Nephron (organoid): ENCODE measurements at regions not wholly inside any gene's neighbourhood (a gene's known extent, or its start where the extent isn't known, plus 50 kb on each side); places are given as distances from the start of the nearest gene placed in this dataset.

Experiments
- H3K27ac Mint-ChIP-seq, 3 experiments: 2 replicates each; pipeline ENCODE4 v1.8.0; 2020; ENCODE audit warnings: mixed read lengths in 3 of 3, mild to moderate bottlenecking in 2 of 3, moderate library complexity in 1 of 3
- H3K27me3 Mint-ChIP-seq: 2 replicates; pipeline ENCODE4 v1.8.0; 2021; ENCODE audit warnings: low read depth, mild to moderate bottlenecking, moderate library complexity, mixed read lengths
- H3K36me3 Mint-ChIP-seq: 2 replicates; pipeline ENCODE4 v1.8.0; 2020; ENCODE audit warnings: low read depth, mixed read lengths
- H3K4me1 Mint-ChIP-seq: 2 replicates; pipeline ENCODE4 v1.8.0; 2020; ENCODE audit warnings: mixed read lengths
- H3K4me3 Mint-ChIP-seq, 3 experiments: 2 replicates each; pipeline ENCODE4 v1.8.0; 2020; ENCODE audit warnings: mild to moderate bottlenecking in 3 of 3, mixed read lengths in 3 of 3, moderate library complexity in 2 of 3
- H3K9me3 Mint-ChIP-seq: 2 replicates; pipeline ENCODE4 v1.8.0; 2020; ENCODE audit warnings: mixed read lengths
- TF ChIP-seq, protein P1 (sequence below), 3 experiments: fragments of 200-600 bp; sonication (generic); IDR thresholded peaks; one replicate each; pipeline ENCODE4 v1.5.0; 2021; ENCODE audit warnings: antibody characterized with exemption in 3 of 3; ENCODE audit not compliant: unreplicated experiment in 3 of 3

DNA sequence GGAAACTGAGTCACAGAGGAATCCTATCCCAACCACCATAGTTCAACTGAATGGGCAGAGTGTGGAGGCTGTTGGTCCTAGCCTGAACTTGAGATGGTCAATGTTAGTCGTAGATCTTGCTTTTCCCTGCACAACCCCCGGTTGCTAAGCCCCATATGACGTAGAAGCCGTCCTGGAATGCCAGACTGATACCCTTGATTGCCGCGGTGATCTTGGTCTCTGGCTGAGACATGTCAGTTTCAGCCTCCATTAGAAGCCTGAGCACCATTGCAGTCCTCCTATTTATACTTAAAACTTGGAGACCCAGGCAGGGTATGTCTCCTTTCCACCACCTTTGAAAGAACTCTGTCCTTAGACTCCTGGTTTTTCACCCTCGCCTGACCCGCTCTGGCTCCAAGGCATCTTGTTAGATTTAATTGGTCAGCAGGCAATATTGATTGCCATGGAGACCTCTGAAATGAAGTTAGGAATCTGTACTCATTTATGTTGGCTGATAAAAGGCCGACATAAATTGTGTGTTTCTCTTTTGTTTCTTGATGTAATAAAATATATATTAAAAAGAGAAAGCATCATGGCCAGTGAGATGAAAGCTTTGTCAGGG is 53.4 kb downstream of the RPLP1 start:
- H3K9me3 Mint-ChIP-seq, result peaks cover 11% of the 10 kb centered on the region
- peak overlapping the region in 1 of 3 experiments; percentile 53 for H3K27ac Mint-ChIP-seq
- TF ChIP-seq, protein P1, sequence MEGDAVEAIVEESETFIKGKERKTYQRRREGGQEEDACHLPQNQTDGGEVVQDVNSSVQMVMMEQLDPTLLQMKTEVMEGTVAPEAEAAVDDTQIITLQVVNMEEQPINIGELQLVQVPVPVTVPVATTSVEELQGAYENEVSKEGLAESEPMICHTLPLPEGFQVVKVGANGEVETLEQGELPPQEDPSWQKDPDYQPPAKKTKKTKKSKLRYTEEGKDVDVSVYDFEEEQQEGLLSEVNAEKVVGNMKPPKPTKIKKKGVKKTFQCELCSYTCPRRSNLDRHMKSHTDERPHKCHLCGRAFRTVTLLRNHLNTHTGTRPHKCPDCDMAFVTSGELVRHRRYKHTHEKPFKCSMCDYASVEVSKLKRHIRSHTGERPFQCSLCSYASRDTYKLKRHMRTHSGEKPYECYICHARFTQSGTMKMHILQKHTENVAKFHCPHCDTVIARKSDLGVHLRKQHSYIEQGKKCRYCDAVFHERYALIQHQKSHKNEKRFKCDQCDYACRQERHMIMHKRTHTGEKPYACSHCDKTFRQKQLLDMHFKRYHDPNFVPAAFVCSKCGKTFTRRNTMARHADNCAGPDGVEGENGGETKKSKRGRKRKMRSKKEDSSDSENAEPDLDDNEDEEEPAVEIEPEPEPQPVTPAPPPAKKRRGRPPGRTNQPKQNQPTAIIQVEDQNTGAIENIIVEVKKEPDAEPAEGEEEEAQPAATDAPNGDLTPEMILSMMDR (IDR thresholded peaks at IDR 0.05; ENCODE audit: unreplicated experiment in 3 of 3), result no peak
- H3K4me1 Mint-ChIP-seq, result no peaks in the 10 kb centered on the region
- H3K4me3 Mint-ChIP-seq, result no peak overlapping the region
- H3K36me3 Mint-ChIP-seq, result peaks cover 4% of the 10 kb centered on the region
- peaks cover 11% of the 10 kb centered on the region for H3K27me3 Mint-ChIP-seq

DNA sequence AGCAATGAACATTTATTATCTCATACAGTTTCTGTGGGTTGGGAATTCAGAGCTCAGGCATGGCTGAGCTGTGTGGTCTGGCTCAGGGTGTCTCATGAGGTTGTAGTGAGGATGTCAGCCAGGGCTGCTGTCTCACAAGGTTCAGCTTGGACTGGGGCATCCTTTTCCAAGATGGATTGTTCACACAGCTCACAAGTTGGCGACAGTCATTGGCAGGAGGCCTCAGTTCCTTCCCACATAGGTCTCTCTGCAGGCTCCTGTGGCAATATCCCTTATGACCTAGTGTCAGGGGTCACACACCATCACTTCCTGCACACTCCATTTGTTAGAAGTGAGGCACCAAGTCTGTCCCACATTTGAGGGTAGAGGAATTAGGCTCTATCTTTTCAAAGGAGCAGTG is 56.0 kb downstream of the RPLP1 start:
- Mint-ChIP-seq H3K27ac (no peak overlapping the region), H3K4me1 (no peaks in the 10 kb centered on the region), H3K36me3 (peaks cover 4% of the 10 kb centered on the region), H3K27me3 (peaks cover 14% of the 10 kb centered on the region), H3K4me3 (no peak overlapping the region), H3K9me3 (peaks cover 11% of the 10 kb centered on the region)
- TF ChIP-seq, protein P1 (IDR thresholded peaks at IDR 0.05; ENCODE audit: unreplicated experiment in 3 of 3), result no peak

DNA sequence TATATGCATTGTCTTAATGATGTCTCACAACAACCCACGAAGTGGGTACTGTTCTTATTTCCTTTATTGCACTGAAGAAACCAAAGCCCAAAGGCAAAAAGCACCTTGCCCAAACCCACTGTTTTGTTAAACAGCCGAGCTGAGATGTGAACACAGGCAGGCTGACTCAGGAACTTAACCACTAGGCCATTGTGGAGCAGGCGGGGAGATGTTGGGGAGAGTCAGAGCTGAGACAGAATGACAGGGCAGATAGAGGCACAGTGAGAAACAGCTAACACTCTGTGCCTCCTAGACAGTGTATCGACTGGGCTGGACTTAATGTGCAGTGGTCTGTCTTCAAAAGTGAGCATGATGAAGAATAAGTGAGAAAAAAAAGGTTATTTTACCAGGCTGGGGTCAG is 56.5 kb downstream of the RPLP1 start:
- TF ChIP-seq, protein P1 (IDR thresholded peaks at IDR 0.05; ENCODE audit: unreplicated experiment in 3 of 3), result no peak
- H3K27me3 Mint-ChIP-seq, result peaks cover 9% of the 10 kb centered on the region
- H3K4me3 Mint-ChIP-seq, result no peak overlapping the region
- H3K4me1 Mint-ChIP-seq, result no peaks in the 10 kb centered on the region
- H3K9me3 Mint-ChIP-seq, result peaks cover 11% of the 10 kb centered on the region
- H3K27ac Mint-ChIP-seq, result no peak overlapping the region
- peaks cover 4% of the 10 kb centered on the region for H3K36me3 Mint-ChIP-seq

DNA sequence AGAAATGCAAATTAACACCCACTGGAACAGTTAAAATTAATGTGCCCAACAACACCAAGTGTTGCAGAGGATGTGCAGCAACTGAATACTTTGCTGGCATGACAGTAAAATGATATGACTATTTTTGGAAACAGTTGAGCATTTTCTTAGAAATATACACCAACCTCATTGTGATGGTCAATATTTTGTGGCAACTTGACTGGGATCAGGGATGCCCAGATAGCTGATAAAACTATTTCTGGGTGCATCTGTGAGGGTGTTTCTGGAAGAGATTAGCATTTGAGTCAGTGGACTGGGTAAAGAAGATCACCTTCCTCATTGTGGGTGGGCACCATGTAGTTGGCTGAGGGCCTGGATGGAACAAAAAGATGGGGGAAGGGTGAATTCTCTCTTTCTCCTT is 57.9 kb downstream of the RPLP1 start:
- Mint-ChIP-seq H3K4me1 (no peaks in the 10 kb centered on the region), H3K9me3 (peaks cover 11% of the 10 kb centered on the region), H3K27me3 (peaks cover 7% of the 10 kb centered on the region), H3K4me3 (no peak overlapping the region), H3K36me3 (peaks cover 4% of the 10 kb centered on the region), H3K27ac (no peak overlapping the region)
- TF ChIP-seq, protein P1 (IDR thresholded peaks at IDR 0.05; ENCODE audit: unreplicated experiment in 3 of 3), result no peak

DNA sequence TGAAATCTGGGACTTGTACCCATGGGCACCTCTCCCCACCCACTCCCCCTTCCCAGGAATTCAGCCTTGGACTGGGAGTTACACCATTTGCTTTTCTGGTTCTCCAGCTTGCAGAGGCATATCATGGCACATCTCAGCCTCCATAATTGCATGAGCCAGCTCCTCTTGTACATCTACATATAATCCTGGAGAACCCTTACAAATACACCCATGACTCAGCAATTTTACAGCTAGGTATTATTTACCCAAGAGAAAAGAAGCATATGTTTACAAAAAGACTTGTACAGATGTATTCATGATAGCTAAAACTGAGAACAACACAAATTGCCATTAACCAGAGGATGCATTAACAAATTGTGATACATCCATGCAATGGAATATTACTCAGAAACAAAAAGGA is 58.4 kb downstream of the RPLP1 start:
- Mint-ChIP-seq H3K9me3 (peaks cover 11% of the 10 kb centered on the region), H3K27me3 (peaks cover 7% of the 10 kb centered on the region), H3K4me1 (no peaks in the 10 kb centered on the region), H3K27ac (no peak overlapping the region), H3K36me3 (peaks cover 4% of the 10 kb centered on the region), H3K4me3 (no peak overlapping the region)
- TF ChIP-seq, protein P1 (IDR thresholded peaks at IDR 0.05; ENCODE audit: unreplicated experiment in 3 of 3), result no peak

DNA sequence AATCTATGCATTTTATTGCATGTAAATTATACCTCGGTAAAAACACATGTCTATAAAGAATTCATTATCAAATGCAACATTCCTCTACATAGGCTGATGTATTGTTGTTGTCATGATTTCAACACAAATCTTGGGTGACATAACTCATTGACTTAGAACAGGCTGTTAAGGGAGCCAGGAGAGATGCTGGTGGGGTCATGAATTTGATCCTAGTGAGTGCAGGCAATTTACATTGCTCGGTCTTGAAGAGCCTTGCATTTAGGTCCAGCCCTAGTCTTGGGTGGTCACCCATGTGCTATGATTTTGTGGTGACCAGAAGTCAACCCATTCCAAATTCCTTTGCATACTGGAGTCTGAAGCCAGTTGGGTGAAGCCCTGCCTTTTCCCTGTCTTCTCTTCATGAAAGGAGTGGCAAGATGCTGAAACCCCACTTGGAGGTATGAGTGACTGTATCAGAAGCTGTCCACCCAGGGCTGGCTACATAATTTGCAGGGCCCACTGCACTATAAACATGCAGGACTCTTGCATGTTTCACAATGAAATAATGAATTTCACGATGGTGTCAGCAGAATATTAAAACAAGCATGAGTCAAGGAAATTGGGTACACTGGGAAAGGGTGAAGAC is 59.2 kb downstream of the RPLP1 start:
- H3K4me3 Mint-ChIP-seq, result no peak overlapping the region
- peaks cover 7% of the 10 kb centered on the region for H3K27me3 Mint-ChIP-seq
- TF ChIP-seq, protein P1 (IDR thresholded peaks at IDR 0.05; ENCODE audit: unreplicated experiment in 3 of 3), result no peak
- H3K36me3 Mint-ChIP-seq, result peaks cover 4% of the 10 kb centered on the region
- peaks cover 11% of the 10 kb centered on the region for H3K9me3 Mint-ChIP-seq
- no peaks in the 10 kb centered on the region for H3K4me1 Mint-ChIP-seq
- H3K27ac Mint-ChIP-seq, result no peak overlapping the region
